GM12891 (cell line): ENCODE measurements at regions not wholly inside any gene's neighbourhood (a gene's known extent, or its start where the extent isn't known, plus 50 kb on each side); places are given as distances from the start of the nearest gene placed in this dataset.

Source experiments
- POLR2A ChIP-seq: IDR thresholded peaks from 2 replicates; pipeline ENCODE4 v1.6.1; 2011; ENCODE audit warnings: low read depth, low read length, control low read depth
- POLR2AphosphoS5 ChIP-seq: IDR thresholded peaks from 2 replicates; pipeline ENCODE4 v1.6.1; 2011; ENCODE audit warnings: low read depth, low read length, control low read depth

DNA sequence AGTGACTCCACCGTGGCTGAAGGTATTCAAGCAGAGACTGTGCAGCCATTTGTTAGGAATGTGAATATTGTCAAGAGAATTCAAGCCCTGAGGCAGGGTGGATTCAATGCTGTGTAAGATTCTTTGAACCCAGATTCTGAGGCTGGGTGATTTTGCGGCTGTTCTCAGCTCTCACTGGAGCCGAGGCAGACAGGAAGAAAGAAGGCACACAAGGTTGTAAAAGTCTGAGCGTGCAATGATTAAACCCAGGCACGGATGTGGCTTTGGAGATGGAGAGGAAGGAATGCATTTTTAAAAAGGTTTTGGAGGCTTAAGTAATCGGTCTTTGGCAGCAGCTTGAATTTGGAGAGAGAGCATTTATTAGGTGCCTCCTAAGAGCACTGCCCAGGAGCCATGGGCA lies 187.9 kb downstream of the KATNAL1 start:
- TF ChIP-seq POLR2AphosphoS5 (no peak), POLR2A (no peak)
